ENCODE measurements at regions not wholly inside any gene's neighbourhood (a gene's known extent, or its start where the extent isn't known, plus 50 kb on each side); places are given as distances from the start of the nearest gene placed in this dataset.

GRCh38 chr7:67408109-67408508, 411.5 kb downstream of the TYW1 start:
- no peak for TF ChIP-seq CTCF (IDR thresholded peaks at IDR 0.05; ENCODE audit: low read length)
- no peak for TF ChIP-seq EZH2 (optimal IDR thresholded peaks at IDR 0.05; ENCODE audit: low read depth, low read length)
- TF ChIP-seq EZH2phosphoT487 (IDR thresholded peaks at IDR 0.05; ENCODE audit: low read length): no peak
